Mesenchymal stem cell (in vitro differentiated cells and primary cell): ENCODE measurements at regions not wholly inside any gene's neighbourhood (a gene's known extent, or its start where the extent isn't known, plus 50 kb on each side); places are given as distances from the start of the nearest gene placed in this dataset.
"Not testable (repeated sequence)": the region's sequence is repeated elsewhere in the genome, so short reads cannot be mapped to it uniquely, and the experiment has no call there.

Source experiments
- DNase-seq: peaks from one replicate; pipeline ENCODE4 v3.0.0-alpha.2; 2013
- H2AFZ ChIP-seq: one replicate; pipeline ENCODE4 v1.6.1; 2013; ENCODE audit warnings: low read depth, mild to moderate bottlenecking, control low read depth, inconsistent platforms, low read length, moderate library complexity
- H2AK5ac ChIP-seq: 2 replicates; pipeline ENCODE4 v1.6.1; 2013; ENCODE audit warnings: low read length, moderate library complexity, mild to moderate bottlenecking, inconsistent platforms; ENCODE audit not compliant: severe bottlenecking
- H2BK120ac ChIP-seq: one replicate; pipeline ENCODE4 v1.6.1; 2013; ENCODE audit warnings: low read depth, mild to moderate bottlenecking, inconsistent platforms, low read length, moderate library complexity
- H2BK12ac ChIP-seq, 2 experiments: one replicate each; pipeline ENCODE4 v1.6.1; 2013; ENCODE audit warnings: inconsistent platforms in 2 of 2, low read length in 2 of 2, mild to moderate bottlenecking in 2 of 2, moderate library complexity in 2 of 2, control low read depth in 1 of 2
- H2BK15ac ChIP-seq: one replicate; pipeline ENCODE4 v1.6.1; 2013; ENCODE audit warnings: mild to moderate bottlenecking, low read depth, inconsistent platforms; ENCODE audit not compliant: poor library complexity, severe bottlenecking
- H2BK5ac ChIP-seq: 2 replicates; pipeline ENCODE4 v1.6.1; 2013; ENCODE audit warnings: low read depth, mild to moderate bottlenecking, low read length, control low read depth, inconsistent platforms; ENCODE audit not compliant: poor library complexity, severe bottlenecking
- H3K14ac ChIP-seq, 2 experiments: one replicate each; pipeline ENCODE4 v1.6.1; 2013; ENCODE audit warnings: inconsistent platforms in 2 of 2, low read length in 2 of 2, control low read depth in 1 of 2, mild to moderate bottlenecking in 1 of 2, moderate library complexity in 1 of 2
- H3K18ac ChIP-seq, 2 experiments: one replicate each; pipeline ENCODE4 v1.6.1; 2013; ENCODE audit warnings: inconsistent platforms in 2 of 2, low read length in 2 of 2, control low read depth in 1 of 2, low read depth in 1 of 2, mild to moderate bottlenecking in 1 of 2
- H3K23ac ChIP-seq, 2 experiments: one replicate each; pipeline ENCODE4 v1.6.1; 2013; ENCODE audit warnings: inconsistent platforms in 2 of 2, low read length in 2 of 2, mild to moderate bottlenecking in 2 of 2, moderate library complexity in 2 of 2, control low read depth in 1 of 2
- H3K27ac ChIP-seq: 2 replicates; pipeline ENCODE4 v1.5.1; 2013; ENCODE audit warnings: mild to moderate bottlenecking, moderate library complexity, low read length, control low read depth, inconsistent platforms; ENCODE audit not compliant: poor library complexity, severe bottlenecking
- H3K27me3 ChIP-seq, 2 experiments: 2 replicates each; pipeline versions ENCODE4 v1.6.1 to v1.7.0; 2013; ENCODE audit warnings: low read length in 2 of 2, mild to moderate bottlenecking in 2 of 2, moderate library complexity in 2 of 2, control low read depth in 1 of 2, inconsistent platforms in 1 of 2; ENCODE audit not compliant: control insufficient read depth in 1 of 2, insufficient read depth in 1 of 2
- H3K36me3 ChIP-seq, 2 experiments: 2 replicates each; pipeline versions ENCODE4 v1.6.1 to v1.7.0; 2013; ENCODE audit warnings: low read length in 2 of 2, control low read depth in 1 of 2, inconsistent platforms in 1 of 2, low read depth in 1 of 2, mild to moderate bottlenecking in 1 of 2; ENCODE audit not compliant: insufficient read depth in 2 of 2, control insufficient read depth in 1 of 2
- H3K4ac ChIP-seq, 2 experiments: one replicate each; pipeline ENCODE4 v1.6.1; 2013; ENCODE audit warnings: inconsistent platforms in 2 of 2, low read length in 2 of 2, mild to moderate bottlenecking in 2 of 2, moderate library complexity in 2 of 2, control low read depth in 1 of 2, low read depth in 1 of 2
- H3K4me1 ChIP-seq: 2 replicates; pipeline ENCODE4 v1.6.1; 2013; ENCODE audit warnings: low read depth, low read length, control low read depth; ENCODE audit not compliant: control insufficient read depth, insufficient read depth
- H3K4me2 ChIP-seq: 2 replicates; pipeline ENCODE4 v1.6.1; 2013; ENCODE audit warnings: low read length, mild to moderate bottlenecking, inconsistent platforms; ENCODE audit not compliant: poor library complexity, severe bottlenecking
- H3K4me3 ChIP-seq, 2 experiments: 2 replicates each; pipeline versions ENCODE4 v1.5.1 to v1.7.0; 2013; ENCODE audit warnings: low read length in 2 of 2, mild to moderate bottlenecking in 2 of 2, control low read depth in 1 of 2, low read depth in 1 of 2; ENCODE audit not compliant: insufficient read depth in 1 of 2
- H3K79me1 ChIP-seq: replicated peaks from 2 replicates; pipeline ENCODE4 v1.6.1; 2013; ENCODE audit warnings: mild to moderate bottlenecking, control low read depth, low read length, inconsistent platforms; ENCODE audit not compliant: poor library complexity, severe bottlenecking
- H3K9ac ChIP-seq: 2 replicates; pipeline ENCODE4 v1.7.0; 2013; ENCODE audit warnings: mild to moderate bottlenecking, low read length, moderate library complexity
- H3K9me3 ChIP-seq: 2 replicates; pipeline ENCODE4 v1.7.0; 2013; ENCODE audit warnings: mild to moderate bottlenecking, low read length; ENCODE audit not compliant: control insufficient read depth
- H4K8ac ChIP-seq: one replicate; pipeline ENCODE4 v1.6.1; 2013; ENCODE audit warnings: inconsistent platforms, mild to moderate bottlenecking, low read length, moderate library complexity
- H4K91ac ChIP-seq: one replicate; pipeline ENCODE4 v1.6.1; 2013; ENCODE audit warnings: mild to moderate bottlenecking, low read length, inconsistent platforms
- WGBS: methylation state at CpG from one replicate; pipeline ENCODE4 v1.1.7; 2013; ENCODE audit warnings: mixed read lengths; 5-methylcytosine and 5-hydroxymethylcytosine counted together

GRCh38 chr14:106657460-106657859, 1131.1 kb downstream of the TMEM121 start:
- DNase-seq = no peak
- Histone ChIP-seq H4K8ac (no peak overlapping the region), H3K36me3 (no peaks in the 10 kb centered on the region), H3K27ac (no peak overlapping the region), H2AK5ac (no peak overlapping the region), H2BK120ac (no peak overlapping the region), H3K9ac (no peak overlapping the region), H3K27me3 (no peaks in the 10 kb centered on the region), H3K79me1 (no peaks in the 10 kb centered on the region), H2BK15ac (no peak overlapping the region), H3K4me1 (no peaks in the 10 kb centered on the region), H3K4ac (no peak overlapping the region), H3K4me3 (no peak overlapping the region), H2BK5ac (no peak overlapping the region), H3K14ac (no peak overlapping the region), H3K9me3 (no peaks in the 10 kb centered on the region), H2AFZ (no peak overlapping the region), H3K23ac (no peak overlapping the region), H4K91ac (no peak overlapping the region), H2BK12ac (no peak overlapping the region), H3K18ac (no peak overlapping the region), H3K4me2 (no peak overlapping the region)
- 79% methylated on average over 7 of the region's 8 CpGs for WGBS

GRCh38 chr14:106658066-106658860, 1131.9 kb downstream of the TMEM121 start:
- not testable (repeated sequence) for H3K79me1 ChIP-seq, H3K4me2 ChIP-seq, H3K9me3 ChIP-seq, H2AK5ac ChIP-seq, H3K18ac ChIP-seq, H3K14ac ChIP-seq, H3K27ac ChIP-seq, H3K4me3 ChIP-seq, H2BK15ac ChIP-seq, H2AFZ ChIP-seq, H3K27me3 ChIP-seq, H4K91ac ChIP-seq, H2BK120ac ChIP-seq, H3K9ac ChIP-seq, H3K4ac ChIP-seq, H3K23ac ChIP-seq, H3K4me1 ChIP-seq, DNase-seq, H4K8ac ChIP-seq, H2BK5ac ChIP-seq, H3K36me3 ChIP-seq, H2BK12ac ChIP-seq
- 64% methylated on average over 4 of the region's 7 CpGs for WGBS

DNA sequence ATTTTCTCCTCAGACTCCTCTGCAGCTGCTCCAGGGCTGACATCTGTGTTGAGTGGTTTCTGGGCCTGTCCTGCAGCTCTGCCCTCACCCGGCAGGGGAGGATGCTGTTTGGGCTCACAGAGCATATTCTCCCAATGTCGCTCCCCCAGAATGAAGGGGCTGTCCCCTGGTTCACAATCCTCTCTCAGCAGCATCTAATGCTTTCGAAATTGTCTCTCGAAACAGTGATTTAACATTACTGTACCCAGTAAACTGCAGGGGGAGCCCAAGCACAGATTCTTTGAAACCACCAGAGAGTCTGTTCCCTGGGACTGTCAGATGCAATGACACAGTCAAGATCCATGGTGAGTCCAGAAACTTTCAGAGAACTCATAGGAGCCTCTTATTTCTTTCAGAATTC, 1135.2 kb downstream of the TMEM121 start:
- H3K23ac ChIP-seq, H3K4ac ChIP-seq, H4K91ac ChIP-seq, H3K27me3 ChIP-seq, H2BK120ac ChIP-seq, H2AFZ ChIP-seq, H4K8ac ChIP-seq, H3K4me1 ChIP-seq, H2AK5ac ChIP-seq, H3K27ac ChIP-seq, H3K79me1 ChIP-seq, H3K14ac ChIP-seq, H2BK12ac ChIP-seq, H3K36me3 ChIP-seq, H3K4me2 ChIP-seq, H2BK5ac ChIP-seq, H2BK15ac ChIP-seq, H3K18ac ChIP-seq, DNase-seq, H3K4me3 ChIP-seq, H3K9me3 ChIP-seq, H3K9ac ChIP-seq: not testable (repeated sequence)
- 63% methylated on average over 4 of the region's 4 CpGs for WGBS

DNA sequence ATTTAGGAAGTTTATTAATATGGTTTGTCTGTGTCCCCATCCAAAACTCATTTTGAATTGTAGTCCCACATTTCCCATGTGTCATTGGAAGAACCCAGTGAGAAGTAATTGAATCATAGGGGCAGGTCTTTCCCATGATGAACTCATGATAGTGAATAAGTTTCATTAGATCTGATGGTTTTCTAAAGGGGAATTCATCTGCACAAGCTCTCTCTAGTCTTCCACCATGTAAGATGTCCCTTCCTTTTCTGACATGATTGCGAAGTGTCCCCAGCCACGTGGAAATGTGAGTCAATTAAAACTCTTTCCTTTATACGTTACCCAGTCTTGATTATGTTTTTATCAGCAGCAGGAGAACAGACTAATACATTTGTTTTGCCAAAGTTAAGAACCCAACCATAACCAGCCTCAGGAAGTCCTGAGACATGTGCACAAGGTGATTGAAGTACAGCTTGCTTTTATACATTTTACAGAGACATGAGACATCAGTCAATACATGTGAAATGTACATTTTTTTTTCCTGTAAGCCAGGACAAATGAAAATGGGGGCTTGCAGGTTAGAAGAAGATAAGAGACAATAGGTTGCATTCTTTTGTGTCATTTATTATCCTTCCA, 1136.7 kb downstream of the TMEM121 start:
- Histone ChIP-seq H3K27me3 (no peaks in the 10 kb centered on the region), H2AFZ (no peak overlapping the region), H2BK15ac (no peak overlapping the region), H3K23ac (no peak overlapping the region), H2BK120ac (no peak overlapping the region), H4K91ac (no peak overlapping the region), H4K8ac (no peak overlapping the region), H3K14ac (no peak overlapping the region), H3K9me3 (no peaks in the 10 kb centered on the region), H3K36me3 (no peaks in the 10 kb centered on the region), H3K4ac (no peak overlapping the region), H3K27ac (no peak overlapping the region), H3K79me1 (no peaks in the 10 kb centered on the region), H3K4me1 (no peaks in the 10 kb centered on the region), H3K4me2 (no peak overlapping the region), H3K18ac (no peak overlapping the region), H3K4me3 (no peak overlapping the region), H3K9ac (no peak overlapping the region), H2BK5ac (no peak overlapping the region), H2BK12ac (no peak overlapping the region), H2AK5ac (no peak overlapping the region)
- WGBS = 58% methylated on average over 2 of the region's 3 CpGs
- no peak for DNase-seq
